ENCODE measurements at regions not wholly inside any gene's neighbourhood (a gene's known extent, or its start where the extent isn't known, plus 50 kb on each side); places are given as distances from the start of the nearest gene placed in this dataset.

GRCh38 chr6:47111685-47112084 lies 69.6 kb upstream of the ADGRF1 start:
- CTCF ChIA-PET: no interaction called here
- H3K4me3 ChIP-seq (ENCODE audit: low read length): no peak overlapping the region
- H3K36me3 Mint-ChIP-seq: no peaks in the 10 kb centered on the region

GRCh38 chr6:47109281-47109680 lies 67.1 kb upstream of the ADGRF1 start:
- ATAC-seq (no peak), DNase-seq (no peak)
- Histone ChIP-seq H3K4me1 (ENCODE audit: control insufficient read depth in 2 of 2, insufficient read depth in 2 of 2, low read length in 2 of 2) (no peaks in the 10 kb centered on the region), H3K9me3 (ENCODE audit: control insufficient read depth in 2 of 3, low read length in 3 of 3) (no peaks in the 10 kb centered on the region), H3K36me3 (ENCODE audit: control insufficient read depth in 2 of 3, insufficient read depth in 3 of 3, low read length in 3 of 3) (no peaks in the 10 kb centered on the region), H3K4me3 (ENCODE audit: low read length) (no peak overlapping the region), H3K27me3 (ENCODE audit: control insufficient read depth in 2 of 2, insufficient read depth in 2 of 2, low read length in 2 of 2) (peaks cover 0 to 2% of the 10 kb centered on the region in 2 donors), H3K27ac (ENCODE audit: low read depth, low read length) (no peak overlapping the region)
- peaks cover 0 to 1% (median 0%) of the 10 kb centered on the region in 11 donors for H3K9me3 Mint-ChIP-seq
- intact Hi-C loops (cut with micrococcal nuclease): no loop called here
- H3K4me1 Mint-ChIP-seq: no peaks in the 10 kb centered on the region
- no peak overlapping the region for H3K4me3 Mint-ChIP-seq
- CTCF ChIA-PET: no interaction called here
- H3K27me3 Mint-ChIP-seq: peaks cover 0 to 9% (median 0%) of the 10 kb centered on the region in 5 donors
- H3K27ac Mint-ChIP-seq: no peak overlapping the region
- POLR2A ChIA-PET: no interaction called here
- H3K36me3 Mint-ChIP-seq: no peaks in the 10 kb centered on the region

More at GRCh38 chr6:47111685-47112084, 69.6 kb upstream of the ADGRF1 start:
- intact Hi-C loops (cut with micrococcal nuclease): no loop called here
- POLR2A ChIA-PET: no interaction called here
- no peaks in the 10 kb centered on the region for H3K9me3 ChIP-seq (ENCODE audit: control insufficient read depth in 2 of 3, low read length in 3 of 3)
- Mint-ChIP-seq H3K9me3 (peaks cover 0 to 1% (median 0%) of the 10 kb centered on the region in 11 donors), H3K27ac (no peak overlapping the region), H3K4me1 (no peaks in the 10 kb centered on the region), H3K4me3 (no peak overlapping the region), H3K27me3 (peaks cover 0 to 14% (median 0%) of the 10 kb centered on the region in 5 donors)
- no peak overlapping the region for H3K27ac ChIP-seq (ENCODE audit: low read depth, low read length)
- ATAC-seq (no peak), DNase-seq (no peak)
- peaks cover 0 to 2% of the 10 kb centered on the region in 2 donors for H3K27me3 ChIP-seq (ENCODE audit: control insufficient read depth in 2 of 2, insufficient read depth in 2 of 2, low read length in 2 of 2)
- no peaks in the 10 kb centered on the region for H3K4me1 ChIP-seq (ENCODE audit: control insufficient read depth in 2 of 2, insufficient read depth in 2 of 2, low read length in 2 of 2)
- H3K36me3 ChIP-seq (ENCODE audit: control insufficient read depth in 2 of 3, insufficient read depth in 3 of 3, low read length in 3 of 3): no peaks in the 10 kb centered on the region

GRCh38 chr6:47106721-47107197 lies 64.6 kb upstream of the ADGRF1 start:
- Histone ChIP-seq H3K9me3 (ENCODE audit: control insufficient read depth in 2 of 3, low read length in 3 of 3) (no peaks in the 10 kb centered on the region), H3K4me1 (ENCODE audit: control insufficient read depth in 2 of 2, insufficient read depth in 2 of 2, low read length in 2 of 2) (no peaks in the 10 kb centered on the region), H3K36me3 (ENCODE audit: control insufficient read depth in 2 of 3, insufficient read depth in 3 of 3, low read length in 3 of 3) (no peaks in the 10 kb centered on the region), H3K27me3 (ENCODE audit: control insufficient read depth in 2 of 2, insufficient read depth in 2 of 2, low read length in 2 of 2) (peaks cover 0 to 2% of the 10 kb centered on the region in 2 donors), H3K4me3 (ENCODE audit: low read length) (no peak overlapping the region), H3K27ac (ENCODE audit: low read depth, low read length) (no peak overlapping the region)
- CTCF ChIA-PET: no interaction called here
- H3K27ac Mint-ChIP-seq: no peak overlapping the region
- POLR2A ChIA-PET: no interaction called here
- DNase-seq (no peak), ATAC-seq (no peak)
- no peaks in the 10 kb centered on the region for H3K4me1 Mint-ChIP-seq
- peaks cover 0 to 11% (median 4%) of the 10 kb centered on the region in 5 donors for H3K27me3 Mint-ChIP-seq
- H3K36me3 Mint-ChIP-seq: no peaks in the 10 kb centered on the region
- no peak overlapping the region for H3K4me3 Mint-ChIP-seq
- intact Hi-C loops (cut with micrococcal nuclease): no loop called here
- H3K9me3 Mint-ChIP-seq: no peaks in the 10 kb centered on the region

- ChIA-PET CTCF (no interaction called here), POLR2A (no interaction called here)
- no peaks in the 10 kb centered on the region for H3K4me1 Mint-ChIP-seq
- H3K36me3 ChIP-seq (ENCODE audit: control insufficient read depth in 2 of 3, insufficient read depth in 3 of 3, low read length in 3 of 3): no peaks in the 10 kb centered on the region
- DNase-seq (no peak), ATAC-seq (no peak)
- no peaks in the 10 kb centered on the region for H3K9me3 Mint-ChIP-seq
- no peaks in the 10 kb centered on the region for H3K9me3 ChIP-seq (ENCODE audit: control insufficient read depth in 2 of 3, low read length in 3 of 3)
- no peaks in the 10 kb centered on the region for H3K4me1 ChIP-seq (ENCODE audit: control insufficient read depth in 2 of 2, insufficient read depth in 2 of 2, low read length in 2 of 2)
- no peak overlapping the region for H3K27ac ChIP-seq (ENCODE audit: low read depth, low read length)
- no peaks in the 10 kb centered on the region for H3K36me3 Mint-ChIP-seq
- H3K4me3 ChIP-seq (ENCODE audit: low read length): no peak overlapping the region
- H3K27me3 ChIP-seq (ENCODE audit: control insufficient read depth in 2 of 2, insufficient read depth in 2 of 2, low read length in 2 of 2): peaks cover 0 to 2% of the 10 kb centered on the region in 2 donors
- H3K27me3 Mint-ChIP-seq: peaks cover 0 to 13% (median 4%) of the 10 kb centered on the region in 5 donors
- no peak overlapping the region for H3K27ac Mint-ChIP-seq
- intact Hi-C loops (cut with micrococcal nuclease): no loop called here
- no peak overlapping the region for H3K4me3 Mint-ChIP-seq
These were observed 64.1 kb upstream of the ADGRF1 start for GRCh38 chr6:47106216-47106615.

- DNase-seq (no peak), ATAC-seq (no peak)
- Histone ChIP-seq H3K4me3 (ENCODE audit: low read length) (no peak overlapping the region), H3K27me3 (ENCODE audit: control insufficient read depth in 2 of 2, insufficient read depth in 2 of 2, low read length in 2 of 2) (peaks cover 0 to 2% of the 10 kb centered on the region in 2 donors), H3K4me1 (ENCODE audit: control insufficient read depth in 2 of 2, insufficient read depth in 2 of 2, low read length in 2 of 2) (no peaks in the 10 kb centered on the region), H3K36me3 (ENCODE audit: control insufficient read depth in 2 of 3, insufficient read depth in 3 of 3, low read length in 3 of 3) (no peaks in the 10 kb centered on the region), H3K9me3 (ENCODE audit: control insufficient read depth in 2 of 3, low read length in 3 of 3) (no peaks in the 10 kb centered on the region), H3K27ac (ENCODE audit: low read depth, low read length) (no peak overlapping the region)
- Mint-ChIP-seq H3K36me3 (no peaks in the 10 kb centered on the region), H3K9me3 (no peaks in the 10 kb centered on the region), H3K4me3 (no peak overlapping the region), H3K27ac (no peak overlapping the region), H3K27me3 (peaks cover 0 to 13% (median 4%) of the 10 kb centered on the region in 5 donors), H3K4me1 (no peaks in the 10 kb centered on the region)
- CTCF ChIA-PET: no interaction called here
- intact Hi-C loops (cut with micrococcal nuclease): no loop called here
- POLR2A ChIA-PET: no interaction called here
These were observed 63.5 kb upstream of the ADGRF1 start for GRCh38 chr6:47105469-47106178.

- Histone ChIP-seq H3K27ac (ENCODE audit: low read depth, low read length) (no peak overlapping the region), H3K9me3 (ENCODE audit: control insufficient read depth in 2 of 3, low read length in 3 of 3) (no peaks in the 10 kb centered on the region), H3K4me3 (ENCODE audit: low read length) (no peak overlapping the region), H3K4me1 (ENCODE audit: control insufficient read depth in 2 of 2, insufficient read depth in 2 of 2, low read length in 2 of 2) (no peaks in the 10 kb centered on the region), H3K27me3 (ENCODE audit: control insufficient read depth in 2 of 2, insufficient read depth in 2 of 2, low read length in 2 of 2) (no peaks in the 10 kb centered on the region), H3K36me3 (ENCODE audit: control insufficient read depth in 2 of 3, insufficient read depth in 3 of 3, low read length in 3 of 3) (no peaks in the 10 kb centered on the region)
- POLR2A ChIA-PET: no interaction called here
- DNase-seq: no peak
- H3K4me1 Mint-ChIP-seq: no peaks in the 10 kb centered on the region
- no peak for ATAC-seq
- H3K36me3 Mint-ChIP-seq: no peaks in the 10 kb centered on the region
- CTCF ChIA-PET: no interaction called here
- peaks cover 0 to 13% (median 4%) of the 10 kb centered on the region in 5 donors for H3K27me3 Mint-ChIP-seq
- H3K9me3 Mint-ChIP-seq: no peaks in the 10 kb centered on the region
- intact Hi-C loops (cut with micrococcal nuclease): no loop called here
- H3K27ac Mint-ChIP-seq: no peak overlapping the region
- no peak overlapping the region for H3K4me3 Mint-ChIP-seq
These were observed 61.8 kb upstream of the ADGRF1 start for GRCh38 chr6:47103931-47104330.

- ChIA-PET POLR2A (no interaction called here), CTCF (interaction anchor here (0.6 to 0.7 kb wide), 3 partner anchors 1099 to 1391 kb away, joined by 3 to 6 read pairs (median 4); no protein-coding TSS in a partner anchor)
- Histone ChIP-seq H3K9me3 (ENCODE audit: control insufficient read depth in 2 of 3, low read length in 3 of 3) (no peaks in the 10 kb centered on the region), H3K27ac (ENCODE audit: low read depth, low read length) (no peak overlapping the region), H3K4me3 (ENCODE audit: low read length) (no peak overlapping the region), H3K4me1 (ENCODE audit: control insufficient read depth in 2 of 2, insufficient read depth in 2 of 2, low read length in 2 of 2) (no peaks in the 10 kb centered on the region), H3K27me3 (ENCODE audit: control insufficient read depth in 2 of 2, insufficient read depth in 2 of 2, low read length in 2 of 2) (no peaks in the 10 kb centered on the region), H3K36me3 (ENCODE audit: control insufficient read depth in 2 of 3, insufficient read depth in 3 of 3, low read length in 3 of 3) (no peaks in the 10 kb centered on the region)
- H3K4me3 Mint-ChIP-seq: no peak overlapping the region
- no peaks in the 10 kb centered on the region for H3K36me3 Mint-ChIP-seq
- H3K27ac Mint-ChIP-seq: no peak overlapping the region
- intact Hi-C loops (cut with micrococcal nuclease): no loop called here
- ATAC-seq (no peak), DNase-seq (no peak)
- H3K4me1 Mint-ChIP-seq: no peaks in the 10 kb centered on the region
- no peaks in the 10 kb centered on the region for H3K9me3 Mint-ChIP-seq
- H3K27me3 Mint-ChIP-seq: peaks cover 0 to 13% (median 4%) of the 10 kb centered on the region in 5 donors
These were observed 60.2 kb upstream of the ADGRF1 start for GRCh38 chr6:47102331-47102730.

Data from naive thymus-derived CD4-positive, alpha-beta T cell (primary cell).